GM19438 (cell line): ENCODE measurements at regions not wholly inside any gene's neighbourhood (a gene's known extent, or its start where the extent isn't known, plus 50 kb on each side); places are given as distances from the start of the nearest gene placed in this dataset.
"Not testable (repeated sequence)": the region's sequence is repeated elsewhere in the genome, so short reads cannot be mapped to it uniquely, and the experiment has no call there.

Source experiments
- ATAC-seq: cut with Tn5 transposase; IDR thresholded peaks from one replicate; pipeline ENCODE4 v1.9.1; 2021; ENCODE audit warnings: low read depth; ENCODE audit not compliant: unreplicated experiment

GRCh38 chr6:6747371-6747770 is 158.9 kb downstream of the LY86 start:
- ATAC-seq = no peak

- no peak for ATAC-seq
These were observed 159.5 kb downstream of the LY86 start for GRCh38 chr6:6748001-6748400.

DNA sequence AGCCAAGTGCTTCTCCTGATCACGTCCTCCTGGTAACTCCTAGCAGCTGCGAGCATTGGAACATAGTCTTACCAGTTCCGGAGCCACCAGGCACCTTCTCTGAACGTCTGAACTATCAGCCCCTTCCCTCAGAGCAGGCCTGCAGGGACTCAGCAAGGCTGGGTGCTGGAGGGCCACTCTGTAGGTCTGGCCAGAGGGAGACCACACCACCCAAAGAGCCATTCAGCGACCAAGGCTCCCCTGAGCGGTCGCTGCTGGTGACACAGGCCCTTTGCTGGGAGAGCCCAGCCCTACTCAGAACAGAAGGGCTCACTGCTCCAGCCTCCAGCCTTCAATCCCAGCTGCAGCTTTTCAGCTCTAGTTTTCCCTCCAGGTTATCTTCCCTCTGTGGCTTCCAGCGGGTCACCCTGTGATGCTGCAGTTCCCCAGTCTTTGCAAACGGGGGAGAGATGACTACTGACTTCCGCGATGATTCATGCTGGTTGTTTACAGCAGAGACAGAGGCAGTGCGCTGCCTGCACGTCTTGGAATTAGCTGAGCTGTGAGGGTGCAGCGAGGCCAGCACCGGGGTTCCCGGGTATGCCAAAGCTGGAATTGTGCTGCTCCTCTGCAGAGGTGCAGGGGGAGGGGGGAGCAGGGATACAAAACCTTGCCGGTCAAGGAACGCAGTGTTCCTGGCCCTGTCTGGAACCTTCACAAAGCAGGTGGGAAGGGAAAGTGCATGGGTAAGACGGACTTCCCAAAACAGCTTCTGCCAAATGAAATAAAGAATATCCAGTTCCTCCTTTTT is 161.4 kb downstream of the LY86 start:
- no peak for ATAC-seq

DNA sequence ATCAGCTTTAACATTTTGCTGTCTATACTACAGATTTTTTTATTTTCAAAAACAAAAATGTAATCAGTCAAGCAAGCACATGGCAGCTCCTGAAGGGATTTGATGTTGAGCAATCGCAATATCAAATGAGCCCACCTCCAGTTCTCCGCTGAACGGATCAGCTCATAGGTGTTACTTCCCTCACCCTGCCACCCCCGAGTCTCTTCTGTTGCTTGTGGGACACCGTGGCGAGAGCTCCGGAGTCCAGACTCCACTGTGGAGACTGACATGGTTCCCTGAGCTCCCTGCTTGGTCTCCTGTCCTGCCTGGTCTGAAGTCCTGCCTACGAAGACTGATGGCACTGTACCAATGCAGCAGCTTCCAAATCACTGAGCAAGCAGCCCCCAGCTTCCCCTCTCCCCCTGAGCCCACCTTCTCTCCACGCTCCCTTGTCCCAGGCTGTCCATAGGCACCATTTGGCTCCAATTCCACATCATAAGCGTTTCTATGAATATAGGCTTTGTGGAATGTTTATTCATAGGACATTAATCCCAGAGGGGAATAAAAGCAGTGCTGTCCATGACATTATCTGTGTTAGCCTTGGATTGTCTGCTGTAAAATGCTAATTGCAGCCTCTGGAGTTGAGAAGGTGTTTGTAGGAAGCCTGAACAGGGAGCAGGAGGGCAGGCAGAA is 162.2 kb downstream of the LY86 start:
- ATAC-seq = no peak

GRCh38 chr6:6751266-6751596 is 162.7 kb downstream of the LY86 start:
- no peak for ATAC-seq

DNA sequence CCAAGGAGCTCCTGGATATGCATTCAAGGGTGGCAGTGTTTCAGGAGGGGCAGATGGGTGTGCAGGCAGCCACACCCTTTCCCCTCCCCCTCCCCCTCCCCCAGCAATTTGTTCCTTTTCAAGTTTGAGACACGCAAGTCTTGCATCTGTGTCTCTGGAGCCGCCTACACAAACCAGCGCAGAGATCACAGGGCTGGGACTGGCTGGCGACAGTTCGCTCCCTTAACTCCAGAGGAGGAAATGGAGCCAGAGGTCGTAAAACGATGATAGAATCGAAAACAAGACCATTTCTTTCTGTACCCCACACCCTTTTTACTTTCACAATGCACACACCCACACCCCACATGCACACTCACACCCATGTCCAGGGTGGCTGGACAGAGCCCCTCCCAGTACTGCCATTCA is 163.1 kb downstream of the LY86 start:
- ATAC-seq = no peak

- ATAC-seq = no peak
These were observed 163.6 kb downstream of the LY86 start for GRCh38 chr6:6752129-6752528.

- no peak for ATAC-seq
These were observed 164.8 kb downstream of the LY86 start for GRCh38 chr6:6753301-6753700.

DNA sequence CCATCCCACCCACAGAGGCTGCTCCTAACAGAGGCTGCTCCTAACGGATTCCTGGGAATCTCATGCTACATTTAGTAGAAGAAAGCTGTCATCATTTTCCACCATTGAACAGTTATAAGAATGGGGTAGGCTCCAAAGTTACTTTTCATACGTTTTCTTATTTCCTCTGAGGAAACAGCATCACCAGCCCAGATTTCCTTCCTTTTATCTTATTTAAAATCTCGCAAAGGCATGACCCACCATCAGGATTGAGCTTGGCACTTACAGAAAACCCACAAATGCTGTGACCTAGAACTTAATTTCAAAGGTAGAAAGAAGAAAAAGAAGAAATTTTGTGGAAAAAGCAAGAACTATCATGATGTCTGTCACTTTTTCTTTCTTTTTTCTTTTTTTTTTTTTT is 168.0 kb downstream of the LY86 start:
- no peak for ATAC-seq

GRCh38 chr6:6758546-6758914 is 170.0 kb downstream of the LY86 start:
- ATAC-seq = no peak

- peak; percentile 96 for ATAC-seq
These were observed 170.6 kb downstream of the LY86 start for GRCh38 chr6:6758915-6759654.

DNA sequence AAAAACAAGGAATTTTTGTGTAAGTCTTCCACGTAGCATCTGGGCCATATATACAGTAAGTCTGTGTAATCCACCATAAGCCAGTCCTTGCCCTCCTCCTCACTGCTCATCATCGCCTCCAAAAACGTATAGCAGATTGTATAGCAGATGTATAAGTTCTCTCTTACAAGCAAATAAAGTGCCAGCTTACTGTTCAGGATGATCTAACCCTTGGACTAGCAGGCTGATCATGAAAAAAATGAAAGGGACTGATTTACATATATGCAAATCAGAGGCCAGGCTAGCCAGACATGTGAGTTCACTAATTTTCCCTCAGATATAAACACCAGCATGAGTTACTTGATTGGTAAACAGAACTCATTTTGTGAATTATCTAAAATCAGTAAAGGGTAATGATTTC is 171.5 kb downstream of the LY86 start:
- no peak for ATAC-seq

GRCh38 chr6:6762566-6762965 is 174.0 kb downstream of the LY86 start:
- not testable (repeated sequence) for ATAC-seq

DNA sequence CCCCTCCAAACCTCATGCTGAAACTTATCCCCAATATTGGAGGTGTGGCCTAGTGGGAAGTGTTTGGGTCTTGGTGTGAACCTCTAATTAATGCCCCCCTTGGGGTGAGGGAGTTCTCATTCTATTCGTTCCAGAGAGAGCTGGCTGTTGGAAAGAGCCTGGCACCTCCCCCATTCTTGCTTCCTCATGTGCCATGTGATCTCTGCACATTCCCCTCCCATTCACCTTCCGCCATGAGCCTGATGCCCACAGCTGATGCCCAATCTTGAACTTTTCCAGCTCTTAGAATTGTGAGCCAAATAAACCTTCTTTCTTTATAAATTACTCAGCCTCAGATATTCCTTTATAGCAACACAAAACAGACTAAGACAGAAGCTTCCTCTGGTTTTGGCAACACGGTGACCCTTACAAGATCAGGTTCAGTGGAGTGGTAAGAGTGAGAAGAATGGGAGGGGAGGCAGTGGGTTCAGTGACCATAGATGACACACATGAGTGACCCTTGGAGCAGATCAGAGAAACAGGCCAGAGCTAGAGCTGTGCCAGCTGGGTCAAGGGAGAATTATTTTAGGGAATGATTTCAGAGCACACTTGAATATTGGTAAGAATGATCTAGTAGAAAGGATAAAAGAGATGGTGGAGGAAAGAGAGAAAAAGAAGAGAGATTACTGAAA is 176.4 kb downstream of the LY86 start:
- ATAC-seq = no peak

DNA sequence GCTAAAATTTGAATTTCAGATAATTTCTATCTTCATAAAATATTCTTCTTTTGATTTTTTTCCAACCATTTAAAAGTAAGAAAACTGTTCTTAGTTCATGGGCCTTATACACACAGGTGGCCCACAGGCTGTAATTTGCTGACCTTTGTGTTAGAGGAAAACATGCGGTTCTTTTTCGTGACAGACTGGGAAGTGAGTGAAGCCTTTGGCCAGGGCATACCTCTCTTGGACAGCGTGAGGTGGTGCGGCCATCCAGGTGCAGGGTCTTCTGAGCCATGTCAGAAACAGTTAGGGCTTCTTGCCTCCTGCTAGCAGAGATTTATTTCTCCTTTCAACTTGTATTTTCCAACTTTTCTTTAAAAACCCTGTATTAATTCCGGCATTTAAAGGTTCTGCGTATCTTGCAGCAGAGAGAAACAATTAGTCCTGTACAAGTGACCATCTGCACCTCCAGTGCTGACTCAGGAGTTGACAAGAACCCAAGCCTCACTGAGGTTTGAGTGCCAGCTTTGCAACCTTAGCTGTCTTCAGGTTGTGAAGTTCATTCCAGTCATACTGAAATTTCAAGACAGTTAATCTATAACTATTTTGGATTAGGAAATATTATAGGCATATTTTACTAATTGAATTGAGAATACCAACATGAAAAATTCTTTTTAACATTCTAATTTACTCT is 177.8 kb downstream of the LY86 start:
- no peak for ATAC-seq

DNA sequence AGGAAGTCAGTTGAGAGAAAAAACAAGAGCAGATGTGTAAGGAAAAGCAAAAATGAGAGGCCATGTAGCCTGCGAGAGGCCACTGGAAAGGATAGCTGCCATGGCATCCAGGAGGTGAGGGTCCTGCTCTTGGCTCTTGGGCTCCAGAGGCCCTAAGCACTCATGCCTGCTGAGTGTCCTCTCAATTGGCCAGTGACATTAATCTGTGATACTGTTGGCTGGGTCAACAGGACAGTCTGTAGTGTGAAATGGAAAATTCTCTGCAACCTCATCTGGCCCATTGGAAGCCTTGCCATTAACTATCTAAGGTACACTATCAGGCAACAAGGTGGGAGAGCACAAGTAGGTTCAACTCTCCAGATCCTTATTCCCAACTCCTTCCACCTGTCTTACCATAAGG is 180.9 kb downstream of the LY86 start:
- no peak for ATAC-seq

DNA sequence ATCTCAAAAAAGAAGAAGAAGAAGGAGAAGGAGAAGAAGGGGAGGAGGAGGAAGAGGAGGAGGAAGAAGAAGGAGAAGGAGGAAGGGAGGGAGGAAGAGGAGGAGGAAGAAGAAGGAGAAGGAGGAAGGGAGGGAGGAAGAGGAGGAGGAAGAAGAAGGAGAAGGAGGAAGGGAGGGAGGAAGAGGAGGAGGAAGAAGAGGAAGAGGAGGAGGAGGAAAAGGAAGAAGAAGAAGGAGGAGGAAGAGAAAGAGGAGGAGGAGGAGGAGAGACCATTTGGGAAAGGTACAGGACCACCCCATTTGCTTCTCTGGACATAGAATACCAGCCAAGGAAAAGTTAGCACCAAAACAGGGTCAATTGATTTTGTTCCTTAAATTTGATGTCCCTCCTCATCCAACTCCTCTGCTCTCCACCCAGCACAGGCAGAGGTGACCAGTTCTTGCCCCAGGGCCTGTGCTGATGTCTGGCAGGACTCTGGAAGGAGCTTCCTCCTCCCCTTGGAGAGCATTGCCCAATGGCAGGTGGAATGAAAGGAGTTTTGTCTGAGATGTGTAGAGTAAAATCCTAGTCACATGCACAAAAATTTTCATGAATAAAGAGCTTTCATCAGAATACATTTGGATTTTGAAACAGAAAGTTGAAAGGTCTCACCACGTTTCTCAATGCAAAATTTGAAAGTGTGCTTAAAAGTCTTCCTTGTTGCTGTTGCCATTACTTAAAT is 182.9 kb downstream of the LY86 start:
- ATAC-seq = no peak

DNA sequence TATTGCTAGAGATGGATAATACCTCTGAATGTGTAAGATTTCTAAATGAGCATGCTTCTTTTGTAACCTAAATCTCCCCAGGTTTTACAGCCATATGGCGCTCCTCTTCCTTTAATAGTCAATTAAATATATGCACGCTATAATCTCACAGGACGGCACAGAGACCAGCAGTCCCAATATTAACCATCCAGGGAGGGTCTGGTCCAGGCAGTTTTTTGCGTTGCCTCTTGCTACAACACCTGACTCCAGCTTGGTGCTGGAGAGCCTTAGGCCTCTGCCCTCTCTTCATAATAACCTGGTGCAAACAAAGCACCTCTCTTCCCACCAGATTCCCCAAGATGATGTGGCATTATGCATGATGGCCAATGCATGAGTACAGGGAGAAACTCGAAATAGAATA is 183.4 kb downstream of the LY86 start:
- no peak for ATAC-seq

DNA sequence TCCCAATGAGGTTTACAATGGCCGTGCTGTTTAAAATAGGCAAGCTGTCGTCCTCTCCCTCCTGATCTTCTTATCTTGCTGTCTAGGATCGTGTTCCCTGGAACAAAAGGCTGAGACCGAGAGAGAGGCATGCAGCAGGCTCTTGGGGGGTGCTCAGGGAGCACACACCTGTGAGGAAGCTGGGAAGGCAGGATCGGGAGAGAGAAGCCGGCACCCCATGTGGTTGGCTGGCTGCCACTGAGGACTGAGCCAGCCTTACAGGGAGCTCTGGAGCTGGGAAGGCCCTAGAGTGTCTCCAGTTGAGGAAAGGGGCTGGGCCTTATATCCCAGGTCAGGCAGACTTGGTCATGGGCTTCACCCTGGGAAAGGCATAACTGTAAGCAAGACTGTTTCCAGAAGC is 184.2 kb downstream of the LY86 start:
- no peak for ATAC-seq

GRCh38 chr6:6775074-6775473 is 186.6 kb downstream of the LY86 start:
- no peak for ATAC-seq
